ENCODE measurements at regions not wholly inside any gene's neighbourhood (a gene's known extent, or its start where the extent isn't known, plus 50 kb on each side); places are given as distances from the start of the nearest gene placed in this dataset.

DNA sequence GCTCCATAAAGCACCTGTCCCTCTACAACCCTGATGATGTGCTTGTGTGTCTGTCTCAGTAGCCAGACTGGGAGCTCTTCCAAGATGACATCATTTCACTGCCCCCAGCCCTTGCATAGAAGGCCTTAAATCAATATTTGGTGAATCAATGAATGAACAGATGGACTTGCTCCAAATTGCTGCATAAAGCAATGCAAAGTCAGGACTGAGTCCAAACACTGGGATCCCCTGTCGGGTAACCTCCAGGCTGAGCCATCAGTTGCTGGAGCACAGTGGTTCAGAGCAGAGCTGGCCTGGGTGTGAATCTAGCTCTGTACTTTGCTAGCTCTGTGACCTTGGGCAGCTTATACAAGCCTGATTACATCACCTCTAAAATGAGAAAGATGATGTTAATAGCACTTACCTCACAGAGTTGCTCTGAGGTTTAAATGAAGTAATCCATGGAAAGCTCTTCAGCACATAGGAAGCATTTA, 120.3 kb upstream of the VASH1 start:
- TF ChIP-seq REST (IDR thresholded peaks at IDR 0.05; ENCODE audit: insufficient replicate concordance, low read depth) (no peak), POLR2AphosphoS5 (IDR thresholded peaks at IDR 0.05; ENCODE audit: low read depth) (no peak), CTCF (IDR thresholded peaks at IDR 0.05; ENCODE audit: insufficient read depth, low read length) (no peak), GABPA (IDR thresholded peaks at IDR 0.05; ENCODE audit: low read depth) (no peak)

Measured in HL-60 (cell line).